HepG2 (cell line): ENCODE measurements at regions not wholly inside any gene's neighbourhood (a gene's known extent, or its start where the extent isn't known, plus 50 kb on each side); places are given as distances from the start of the nearest gene placed in this dataset.
A peak's percentile ranks its signal among the peaks of the same experiment; 100 is the strongest.

Experiments
- ARID4A ChIP-seq: sonication (generic); formaldehyde crosslinking; IDR thresholded peaks from 2 replicates; pipeline ENCODE4 v1.5.0; 2020; ENCODE audit warnings: mild to moderate bottlenecking, missing genetic modification reagents, borderline replicate concordance
- BCL6 ChIP-seq: IDR thresholded peaks from 2 replicates; pipeline ENCODE4 v1.6.1; 2016; ENCODE audit warnings: missing genetic modification reagents, missing compliant biosample characterization
- BRD4 ChIP-seq: sonication (generic); formaldehyde crosslinking; IDR thresholded peaks from 2 replicates; pipeline ENCODE4 v1.4.0; 2020; ENCODE audit warnings: missing genetic modification reagents
- MLXIP ChIP-seq: sonication (generic); formaldehyde crosslinking; IDR thresholded peaks from 2 replicates; pipeline ENCODE4 v1.9.0; 2021; ENCODE audit warnings: missing genetic modification reagents, borderline replicate concordance
- NFRKB ChIP-seq: fragments of 450-650 bp; IDR thresholded peaks from 2 replicates; pipeline ENCODE4 v1.6.1; 2017
- ONECUT2 ChIP-seq: sonication (generic); formaldehyde crosslinking; IDR thresholded peaks from 2 replicates; pipeline ENCODE4 v1.4.0; 2020; ENCODE audit warnings: missing genetic modification reagents
- PPARG ChIP-seq: conservative IDR thresholded peaks from 2 replicates; pipeline ENCODE4 v1.6.1; 2016; ENCODE audit warnings: missing biosample characterization, missing genetic modification reagents
- SMARCE1 ChIP-seq: fragments of 450-650 bp; IDR thresholded peaks from 2 replicates; pipeline ENCODE4 v1.6.1; 2017; ENCODE audit warnings: borderline replicate concordance
- SP2 ChIP-seq: sonication (generic); formaldehyde crosslinking; IDR thresholded peaks from 2 replicates; pipeline ENCODE4 v1.5.1; 2020; ENCODE audit warnings: mild to moderate bottlenecking, missing genetic modification reagents
- STAG1 ChIP-seq: sonication (generic); formaldehyde crosslinking; IDR thresholded peaks from 2 replicates; pipeline ENCODE4 v1.4.0; 2020; ENCODE audit warnings: missing genetic modification reagents
- TRIM24 ChIP-seq: sonication (generic); formaldehyde crosslinking; IDR thresholded peaks from 2 replicates; pipeline ENCODE4 v1.8.0; 2022; ENCODE audit warnings: mild to moderate bottlenecking, missing genetic modification reagents
- ZMYM3 ChIP-seq: sonication (generic); formaldehyde crosslinking; IDR thresholded peaks from 2 replicates; pipeline ENCODE4 v1.5.1; 2020; ENCODE audit warnings: mild to moderate bottlenecking, missing genetic modification reagents
- ZNF44 ChIP-seq: sonication (generic); formaldehyde crosslinking; IDR thresholded peaks from 2 replicates; pipeline ENCODE4 v1.5.1; 2020; ENCODE audit warnings: mild to moderate bottlenecking, missing genetic modification reagents
- ZNF781 ChIP-seq: sonication (generic); formaldehyde crosslinking; IDR thresholded peaks from 2 replicates; pipeline ENCODE4 v1.5.1; 2020; ENCODE audit warnings: borderline replicate concordance, mild to moderate bottlenecking, missing genetic modification reagents; ENCODE audit errors: not compliant biosample characterization
- ZSCAN9 ChIP-seq: IDR thresholded peaks from 2 replicates; pipeline ENCODE4 v1.6.1; 2016; ENCODE audit warnings: borderline replicate concordance
- TF ChIP-seq, protein P1 (sequence below): sonication (generic); formaldehyde crosslinking; IDR thresholded peaks from 2 replicates; pipeline ENCODE4 v1.8.1; 2023; ENCODE audit warnings: mild to moderate bottlenecking, missing genetic modification reagents
- TF ChIP-seq, protein P2 (sequence below): sonication (generic); formaldehyde crosslinking; IDR thresholded peaks from 2 replicates; pipeline ENCODE4 v1.4.0; 2020; ENCODE audit warnings: mild to moderate bottlenecking, missing genetic modification reagents, borderline replicate concordance

- TF ChIP-seq ARID4A (CRISPR knock-in tag) (peak; percentile 88; the same call in 1 of the 2 replicates), ONECUT2 (CRISPR knock-in tag) (peak; percentile 73), BRD4 (CRISPR knock-in tag) (peak; percentile 85; the same call in 1 of the 2 replicates), NFRKB (no peak), ZSCAN9 (CRISPR knock-in tag) (peak; percentile 97), TRIM24 (CRISPR knock-in tag) (no peak), SP2 (CRISPR knock-in tag) (peak; percentile 60; the same call in 1 of the 2 replicates), MLXIP (CRISPR knock-in tag) (peak; percentile 79; the same call in 1 of the 2 replicates), SMARCE1 (no peak), PPARG (CRISPR knock-in tag) (peak; percentile 72), ZMYM3 (CRISPR knock-in tag) (peak; percentile 54), BCL6 (peak; percentile 73; the same call in 1 of the 2 replicates), STAG1 (CRISPR knock-in tag) (peak; percentile 99), ZNF44 (CRISPR knock-in tag) (0 out of 2 replicates have a peak, but pooled peaks have one; percentile 79), ZNF781 (CRISPR knock-in tag) (peak; percentile 99)
- TF ChIP-seq, protein P1, sequence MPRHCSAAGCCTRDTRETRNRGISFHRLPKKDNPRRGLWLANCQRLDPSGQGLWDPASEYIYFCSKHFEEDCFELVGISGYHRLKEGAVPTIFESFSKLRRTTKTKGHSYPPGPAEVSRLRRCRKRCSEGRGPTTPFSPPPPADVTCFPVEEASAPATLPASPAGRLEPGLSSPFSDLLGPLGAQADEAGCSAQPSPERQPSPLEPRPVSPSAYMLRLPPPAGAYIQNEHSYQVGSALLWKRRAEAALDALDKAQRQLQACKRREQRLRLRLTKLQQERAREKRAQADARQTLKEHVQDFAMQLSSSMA = peak; percentile 98
- TF ChIP-seq, protein P2, sequence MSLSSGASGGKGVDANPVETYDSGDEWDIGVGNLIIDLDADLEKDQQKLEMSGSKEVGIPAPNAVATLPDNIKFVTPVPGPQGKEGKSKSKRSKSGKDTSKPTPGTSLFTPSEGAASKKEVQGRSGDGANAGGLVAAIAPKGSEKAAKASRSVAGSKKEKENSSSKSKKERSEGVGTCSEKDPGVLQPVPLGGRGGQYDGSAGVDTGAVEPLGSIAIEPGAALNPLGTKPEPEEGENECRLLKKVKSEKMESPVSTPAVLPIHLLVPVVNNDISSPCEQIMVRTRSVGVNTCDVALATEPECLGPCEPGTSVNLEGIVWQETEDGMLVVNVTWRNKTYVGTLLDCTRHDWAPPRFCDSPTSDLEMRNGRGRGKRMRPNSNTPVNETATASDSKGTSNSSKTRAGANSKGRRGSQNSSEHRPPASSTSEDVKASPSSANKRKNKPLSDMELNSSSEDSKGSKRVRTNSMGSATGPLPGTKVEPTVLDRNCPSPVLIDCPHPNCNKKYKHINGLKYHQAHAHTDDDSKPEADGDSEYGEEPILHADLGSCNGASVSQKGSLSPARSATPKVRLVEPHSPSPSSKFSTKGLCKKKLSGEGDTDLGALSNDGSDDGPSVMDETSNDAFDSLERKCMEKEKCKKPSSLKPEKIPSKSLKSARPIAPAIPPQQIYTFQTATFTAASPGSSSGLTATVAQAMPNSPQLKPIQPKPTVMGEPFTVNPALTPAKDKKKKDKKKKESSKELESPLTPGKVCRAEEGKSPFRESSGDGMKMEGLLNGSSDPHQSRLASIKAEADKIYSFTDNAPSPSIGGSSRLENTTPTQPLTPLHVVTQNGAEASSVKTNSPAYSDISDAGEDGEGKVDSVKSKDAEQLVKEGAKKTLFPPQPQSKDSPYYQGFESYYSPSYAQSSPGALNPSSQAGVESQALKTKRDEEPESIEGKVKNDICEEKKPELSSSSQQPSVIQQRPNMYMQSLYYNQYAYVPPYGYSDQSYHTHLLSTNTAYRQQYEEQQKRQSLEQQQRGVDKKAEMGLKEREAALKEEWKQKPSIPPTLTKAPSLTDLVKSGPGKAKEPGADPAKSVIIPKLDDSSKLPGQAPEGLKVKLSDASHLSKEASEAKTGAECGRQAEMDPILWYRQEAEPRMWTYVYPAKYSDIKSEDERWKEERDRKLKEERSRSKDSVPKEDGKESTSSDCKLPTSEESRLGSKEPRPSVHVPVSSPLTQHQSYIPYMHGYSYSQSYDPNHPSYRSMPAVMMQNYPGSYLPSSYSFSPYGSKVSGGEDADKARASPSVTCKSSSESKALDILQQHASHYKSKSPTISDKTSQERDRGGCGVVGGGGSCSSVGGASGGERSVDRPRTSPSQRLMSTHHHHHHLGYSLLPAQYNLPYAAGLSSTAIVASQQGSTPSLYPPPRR = peak; percentile 83
Observed at GRCh38 chr13:33542309-33543088, 256.9 kb upstream of the STARD13 start (continued).
